ENCODE measurements at regions not wholly inside any gene's neighbourhood (a gene's known extent, or its start where the extent isn't known, plus 50 kb on each side); places are given as distances from the start of the nearest gene placed in this dataset.

GRCh38 chr2:198359308-198359707 lies 554.9 kb downstream of the PLCL1 start:
- no peak for TF ChIP-seq CTCF (conservative IDR thresholded peaks at IDR 0.05)
- DNase-seq (ENCODE audit: low read depth, low spot score) = no peak
- Mint-ChIP-seq H3K4me1 (no peaks in the 10 kb centered on the region), H3K27me3 (ENCODE audit: low read depth) (peaks cover 4% of the 10 kb centered on the region), H3K9me3 (no peaks in the 10 kb centered on the region), H3K4me3 (no peak overlapping the region), H3K36me3 (ENCODE audit: low read depth) (no peaks in the 10 kb centered on the region), H3K27ac (ENCODE audit: unreplicated experiment) (no peak overlapping the region)

- no peaks in the 10 kb centered on the region for H3K9me3 Mint-ChIP-seq
- H3K27me3 Mint-ChIP-seq (ENCODE audit: low read depth) = peaks cover 6% of the 10 kb centered on the region
- no peak for TF ChIP-seq CTCF (conservative IDR thresholded peaks at IDR 0.05)
- no peak for DNase-seq (ENCODE audit: low read depth, low spot score)
- no peak overlapping the region for H3K4me3 Mint-ChIP-seq
- no peaks in the 10 kb centered on the region for H3K4me1 Mint-ChIP-seq
- no peaks in the 10 kb centered on the region for H3K36me3 Mint-ChIP-seq (ENCODE audit: low read depth)
- H3K27ac Mint-ChIP-seq (ENCODE audit: unreplicated experiment) = no peak overlapping the region
Observed at GRCh38 chr2:198356157-198356556, 551.8 kb downstream of the PLCL1 start.

GRCh38 chr2:198351647-198352046 lies 547.3 kb downstream of the PLCL1 start:
- H3K4me3 Mint-ChIP-seq = no peak overlapping the region
- H3K27ac Mint-ChIP-seq (ENCODE audit: unreplicated experiment) = no peak overlapping the region
- H3K36me3 Mint-ChIP-seq (ENCODE audit: low read depth) = no peaks in the 10 kb centered on the region
- H3K27me3 Mint-ChIP-seq (ENCODE audit: low read depth) = peaks cover 6% of the 10 kb centered on the region
- no peaks in the 10 kb centered on the region for H3K4me1 Mint-ChIP-seq
- TF ChIP-seq CTCF (conservative IDR thresholded peaks at IDR 0.05) = no peak
- no peak for DNase-seq (ENCODE audit: low read depth, low spot score)
- H3K9me3 Mint-ChIP-seq = no peaks in the 10 kb centered on the region

- peaks cover 2% of the 10 kb centered on the region for H3K27me3 Mint-ChIP-seq (ENCODE audit: low read depth)
- H3K4me1 Mint-ChIP-seq = no peaks in the 10 kb centered on the region
- no peak for TF ChIP-seq CTCF (conservative IDR thresholded peaks at IDR 0.05)
- H3K36me3 Mint-ChIP-seq (ENCODE audit: low read depth) = no peaks in the 10 kb centered on the region
- DNase-seq (ENCODE audit: low read depth, low spot score) = no peak
- H3K9me3 Mint-ChIP-seq = no peaks in the 10 kb centered on the region
- H3K4me3 Mint-ChIP-seq = no peak overlapping the region
- no peak overlapping the region for H3K27ac Mint-ChIP-seq (ENCODE audit: unreplicated experiment)
Observed at GRCh38 chr2:198347946-198348345, 543.6 kb downstream of the PLCL1 start.

- H3K27me3 Mint-ChIP-seq (ENCODE audit: low read depth) = peaks cover 2% of the 10 kb centered on the region
- no peak overlapping the region for H3K27ac Mint-ChIP-seq (ENCODE audit: unreplicated experiment)
- no peak overlapping the region for H3K4me3 Mint-ChIP-seq
- DNase-seq (ENCODE audit: low read depth, low spot score) = no peak
- no peaks in the 10 kb centered on the region for H3K9me3 Mint-ChIP-seq
- TF ChIP-seq CTCF (conservative IDR thresholded peaks at IDR 0.05) = no peak
- no peaks in the 10 kb centered on the region for H3K36me3 Mint-ChIP-seq (ENCODE audit: low read depth)
- no peaks in the 10 kb centered on the region for H3K4me1 Mint-ChIP-seq
Observed at GRCh38 chr2:198347349-198347748, 543.0 kb downstream of the PLCL1 start.

GRCh38 chr2:198343471-198343870 lies 539.1 kb downstream of the PLCL1 start:
- H3K27me3 Mint-ChIP-seq (ENCODE audit: low read depth) = peaks cover 2% of the 10 kb centered on the region
- DNase-seq (ENCODE audit: low read depth, low spot score) = no peak
- H3K9me3 Mint-ChIP-seq = no peaks in the 10 kb centered on the region
- H3K27ac Mint-ChIP-seq (ENCODE audit: unreplicated experiment) = no peak overlapping the region
- no peak overlapping the region for H3K4me3 Mint-ChIP-seq
- H3K36me3 Mint-ChIP-seq (ENCODE audit: low read depth) = no peaks in the 10 kb centered on the region
- no peak for TF ChIP-seq CTCF (conservative IDR thresholded peaks at IDR 0.05)
- no peaks in the 10 kb centered on the region for H3K4me1 Mint-ChIP-seq
